GM21390 (cell line): ENCODE measurements at regions not wholly inside any gene's neighbourhood (a gene's known extent, or its start where the extent isn't known, plus 50 kb on each side); places are given as distances from the start of the nearest gene placed in this dataset.
"Not testable (repeated sequence)": the region's sequence is repeated elsewhere in the genome, so short reads cannot be mapped to it uniquely, and the experiment has no call there.

Experiments used
- ATAC-seq: cut with Tn5 transposase; IDR thresholded peaks from one replicate; pipeline ENCODE4 v1.9.1; 2021; ENCODE audit not compliant: unreplicated experiment

DNA sequence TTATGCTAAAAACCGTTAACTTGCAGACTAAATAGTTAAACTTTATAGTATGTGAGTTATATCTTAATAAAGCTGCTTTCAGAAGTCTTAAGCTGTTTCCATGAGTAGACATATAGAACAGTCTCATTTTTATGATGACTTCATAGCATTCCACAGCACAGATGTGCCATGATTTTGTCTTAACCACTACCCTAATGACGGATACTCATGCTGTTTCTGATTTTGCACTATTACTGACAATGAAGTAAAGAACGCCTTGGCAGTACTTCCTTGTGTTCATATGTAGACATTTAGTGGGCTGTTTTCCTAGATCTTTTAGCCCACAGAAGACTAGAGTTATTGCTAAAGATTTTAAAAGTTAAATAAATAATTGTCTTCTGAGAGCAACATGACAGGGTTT lies 175.6 kb upstream of the RAB6C start:
- no peak for ATAC-seq

DNA sequence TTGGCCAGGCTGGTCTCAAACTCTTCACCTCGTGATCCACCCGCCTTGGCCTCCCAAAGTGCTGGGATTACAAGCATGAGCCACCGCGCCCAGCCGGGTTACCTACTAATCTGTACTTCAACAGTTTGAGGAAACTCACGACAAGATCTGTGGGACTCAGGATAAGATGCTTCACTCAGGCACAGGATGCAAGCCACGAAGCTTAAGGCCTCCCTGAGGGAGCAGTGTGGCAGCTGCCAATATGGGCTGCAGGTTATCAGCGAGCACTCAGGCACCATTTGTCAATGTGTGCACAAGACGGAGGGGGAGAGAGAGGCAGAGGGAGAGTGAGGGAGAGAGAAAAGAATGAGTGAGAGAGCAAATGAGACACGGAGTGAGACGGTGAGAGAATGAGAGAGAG lies 173.6 kb upstream of the RAB6C start:
- no peak for ATAC-seq

DNA sequence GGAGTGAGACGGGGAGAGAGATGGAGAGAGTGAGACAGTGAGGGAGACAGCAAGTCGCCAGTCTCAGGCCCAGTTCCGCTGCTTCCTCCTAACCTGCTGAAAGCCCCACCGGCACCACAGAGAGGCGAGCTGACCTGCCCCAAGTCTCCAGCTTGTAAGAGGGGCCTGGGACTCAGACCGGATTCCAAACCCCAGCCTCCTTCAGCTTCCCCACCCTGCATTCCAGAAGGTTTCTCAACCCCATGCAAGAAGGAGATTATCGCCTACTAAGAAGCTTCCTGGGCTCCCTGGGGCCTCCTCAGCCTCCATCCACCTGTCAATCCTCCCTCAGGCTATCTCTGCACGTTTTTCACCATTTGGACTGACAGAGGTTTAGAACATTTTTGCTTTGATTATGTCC lies 173.1 kb upstream of the RAB6C start:
- ATAC-seq: no peak

DNA sequence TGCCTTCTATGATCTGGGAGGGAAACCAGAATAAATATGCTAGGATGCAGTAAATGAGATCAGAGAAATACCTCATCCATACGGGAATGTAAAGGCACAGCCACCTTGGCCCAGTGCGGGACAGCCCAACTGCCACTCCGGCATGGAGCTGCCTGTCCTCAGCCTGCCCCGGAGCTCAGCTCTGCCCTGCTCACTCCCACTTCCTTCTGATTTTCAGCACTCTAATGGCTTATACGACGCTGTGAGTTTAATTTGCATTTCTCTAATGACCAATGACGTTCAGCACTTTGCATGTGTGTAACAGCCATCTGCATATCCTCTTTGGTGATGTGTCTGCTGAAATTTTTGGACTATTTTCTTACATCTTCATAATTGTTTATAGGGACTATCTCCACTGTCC lies 172.5 kb upstream of the RAB6C start:
- no peak for ATAC-seq

DNA sequence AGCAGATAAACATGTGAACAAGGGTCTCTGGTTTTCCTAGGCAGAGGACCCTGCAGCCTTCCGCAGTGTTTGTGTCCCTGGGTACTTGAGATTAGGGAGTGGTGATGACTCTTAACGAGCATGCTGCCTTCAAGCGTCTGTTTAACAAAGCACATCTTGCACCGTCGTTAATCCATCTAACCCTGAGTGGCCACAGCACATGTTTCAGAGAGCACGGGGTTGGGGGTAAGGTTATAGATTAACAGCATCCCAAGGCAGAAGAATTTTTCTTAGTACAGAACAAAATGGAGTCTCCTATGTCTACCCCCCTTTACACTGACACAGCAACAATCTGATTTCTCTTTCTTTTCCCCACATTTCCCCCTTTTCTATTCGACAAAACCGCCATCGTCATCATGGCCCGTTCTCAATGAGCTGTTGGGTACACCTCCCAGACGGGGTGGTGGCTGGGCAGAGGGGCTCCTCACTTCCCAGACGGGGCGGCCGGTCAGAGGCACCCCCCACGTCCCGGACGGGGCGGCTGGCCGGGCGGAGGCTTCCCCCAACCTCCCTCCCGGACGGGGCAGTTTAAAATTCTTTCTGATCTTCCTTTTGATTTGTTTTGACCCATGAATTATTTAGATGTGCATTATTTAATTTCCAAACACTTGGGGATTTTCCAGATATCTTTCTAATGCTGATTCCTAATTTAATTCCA lies 171.7 kb upstream of the RAB6C start:
- not testable (repeated sequence) for ATAC-seq

DNA sequence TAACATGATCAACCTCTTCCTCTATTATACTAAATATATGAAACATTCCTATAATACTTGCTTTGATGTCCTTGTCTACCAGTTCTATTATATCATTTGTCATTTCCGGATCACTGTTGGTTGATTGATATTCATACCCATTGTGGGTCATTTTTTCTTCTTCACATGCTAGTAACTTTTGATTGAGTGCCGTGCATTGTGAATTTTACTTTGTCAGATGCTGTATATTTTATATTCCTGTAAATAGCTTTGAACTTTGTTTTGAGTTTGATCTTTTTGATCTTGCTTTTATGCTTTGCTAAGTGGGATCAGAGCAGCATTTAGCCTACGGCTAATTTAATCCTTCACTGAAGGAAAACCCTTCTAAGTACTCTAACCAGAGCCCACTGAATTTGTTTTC lies 168.9 kb upstream of the RAB6C start:
- ATAC-seq: no peak

DNA sequence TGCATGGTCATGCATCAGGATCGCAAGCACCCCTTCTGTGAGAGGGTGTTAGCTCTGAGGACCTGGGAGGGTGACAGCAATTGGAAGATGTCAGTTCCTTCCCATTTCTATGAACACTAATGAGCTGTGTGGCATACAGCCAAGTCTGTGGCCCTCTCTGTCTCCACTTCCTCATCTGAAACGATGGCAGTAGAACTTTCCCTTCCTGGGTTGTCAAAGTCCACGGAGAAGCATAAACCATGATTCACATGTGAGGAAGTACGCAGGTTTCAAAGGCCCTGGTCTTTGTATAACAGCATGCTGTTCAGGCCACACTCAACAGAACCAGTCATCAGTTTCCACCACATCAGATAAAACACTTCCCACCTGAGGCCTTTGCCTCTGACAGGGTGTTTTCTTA lies 167.4 kb upstream of the RAB6C start:
- peak; percentile 84 for ATAC-seq

DNA sequence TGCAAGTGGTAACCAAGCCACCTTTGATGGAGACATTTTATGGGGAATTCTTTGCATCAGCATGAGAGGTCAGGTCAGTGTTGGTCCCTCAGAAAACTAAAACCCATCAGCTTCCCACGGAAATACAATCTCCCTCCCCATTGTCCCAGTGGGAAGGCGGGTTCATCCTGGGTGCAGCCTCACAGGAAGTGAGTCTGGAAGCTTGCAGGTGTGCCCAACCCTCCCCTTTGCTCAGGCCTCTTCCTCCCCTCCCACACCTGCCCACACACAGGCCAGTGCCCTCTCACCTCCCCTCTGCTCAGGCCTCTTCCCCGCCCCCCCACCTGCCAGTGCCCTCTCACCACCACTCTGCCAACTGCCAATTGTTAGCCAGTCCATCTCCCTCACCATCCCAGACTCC lies 166.8 kb upstream of the RAB6C start:
- no peak for ATAC-seq

DNA sequence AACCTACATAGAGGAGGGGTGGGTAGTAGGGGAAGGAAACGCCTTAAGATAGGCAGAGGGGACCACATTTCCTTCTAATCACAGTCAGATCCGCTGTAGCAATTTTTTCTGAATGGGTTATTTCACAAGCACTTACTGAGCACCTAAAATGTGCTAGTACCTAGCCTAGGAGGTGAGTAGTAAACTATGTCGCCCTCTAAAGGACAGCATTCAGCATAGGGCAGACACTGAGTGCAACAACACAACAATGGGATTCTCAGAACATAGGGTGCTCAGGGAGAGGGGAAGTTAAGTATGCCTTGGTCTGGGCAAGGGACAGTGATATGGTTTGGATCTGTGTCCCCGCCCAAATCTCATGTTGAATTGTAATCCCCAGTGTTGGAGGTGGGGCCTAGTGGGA lies 166.1 kb upstream of the RAB6C start:
- no peak for ATAC-seq

DNA sequence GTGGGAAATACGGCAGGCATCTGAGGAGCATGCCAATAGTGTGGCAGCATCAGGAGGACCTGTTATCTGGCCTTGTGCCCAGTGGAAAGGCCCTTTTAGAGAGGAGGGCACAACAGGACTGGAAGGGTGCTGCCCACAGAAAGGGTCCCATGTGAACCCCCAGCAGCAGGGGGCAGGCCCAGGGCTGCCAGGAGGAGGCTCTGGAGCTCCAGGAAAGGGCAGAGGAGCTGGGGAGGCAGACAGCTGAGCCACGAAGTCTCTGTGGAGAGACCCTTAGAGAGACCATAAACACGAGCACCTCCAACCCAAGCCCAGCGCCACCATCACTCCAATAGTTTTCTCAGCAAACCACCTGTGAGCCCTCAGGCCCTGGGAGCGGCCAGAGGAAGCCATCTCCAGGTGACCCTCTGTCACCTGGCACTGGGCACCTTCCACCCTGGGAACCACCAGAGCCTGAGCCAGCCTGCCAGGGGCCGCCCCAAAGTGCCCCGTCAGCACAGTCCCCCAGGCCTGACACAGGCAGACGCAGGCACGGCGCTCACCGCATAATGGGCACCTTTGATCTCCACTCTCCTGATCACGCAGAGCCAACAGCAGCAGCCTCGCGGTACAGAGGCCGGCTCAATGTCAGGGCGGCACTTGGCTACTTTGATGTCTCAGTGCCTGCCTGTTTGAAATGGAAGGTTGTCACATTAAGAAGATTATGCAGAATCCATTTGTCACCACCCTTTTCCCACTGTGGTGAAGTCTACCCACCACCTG lies 162.5 kb upstream of the RAB6C start:
- no peak for ATAC-seq

DNA sequence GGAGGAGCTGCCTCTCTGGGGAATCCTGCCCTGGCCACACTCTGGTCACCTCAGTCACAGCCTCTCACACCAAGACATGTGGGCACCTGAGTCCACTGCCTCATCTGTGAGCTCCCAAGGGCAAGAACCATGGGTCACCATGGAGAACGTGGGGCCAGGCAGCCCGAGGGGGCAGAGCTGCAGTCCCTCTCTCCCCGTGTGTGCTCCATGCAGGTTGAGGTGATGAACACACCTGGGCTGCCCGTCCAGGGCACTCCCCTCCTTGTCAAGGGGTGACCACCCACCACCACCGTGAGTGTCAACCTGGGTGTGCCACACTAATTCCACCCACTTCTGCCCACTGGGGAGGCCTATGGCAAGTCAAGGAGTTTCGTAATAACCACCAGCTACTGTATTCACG lies 159.6 kb upstream of the RAB6C start:
- no peak for ATAC-seq

DNA sequence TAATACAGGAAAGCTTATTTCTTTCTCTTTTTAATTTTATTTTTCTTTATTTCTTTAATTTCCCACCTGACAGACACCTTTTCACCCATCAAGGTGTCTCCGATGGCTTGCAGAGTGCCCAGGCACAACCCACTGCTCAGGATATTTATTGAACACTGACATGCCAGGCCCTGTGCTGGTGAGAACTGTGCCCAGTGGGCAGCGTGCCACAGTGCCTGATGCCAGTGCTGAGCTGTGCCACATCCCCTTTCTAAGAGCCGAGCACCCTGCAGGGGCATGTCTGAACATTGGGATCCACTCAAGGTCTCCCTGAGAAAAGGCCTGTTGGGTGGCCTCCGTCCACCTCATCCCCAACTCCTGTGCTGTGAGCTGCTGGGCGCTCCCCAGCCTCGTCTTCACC lies 158.6 kb upstream of the RAB6C start:
- no peak for ATAC-seq

DNA sequence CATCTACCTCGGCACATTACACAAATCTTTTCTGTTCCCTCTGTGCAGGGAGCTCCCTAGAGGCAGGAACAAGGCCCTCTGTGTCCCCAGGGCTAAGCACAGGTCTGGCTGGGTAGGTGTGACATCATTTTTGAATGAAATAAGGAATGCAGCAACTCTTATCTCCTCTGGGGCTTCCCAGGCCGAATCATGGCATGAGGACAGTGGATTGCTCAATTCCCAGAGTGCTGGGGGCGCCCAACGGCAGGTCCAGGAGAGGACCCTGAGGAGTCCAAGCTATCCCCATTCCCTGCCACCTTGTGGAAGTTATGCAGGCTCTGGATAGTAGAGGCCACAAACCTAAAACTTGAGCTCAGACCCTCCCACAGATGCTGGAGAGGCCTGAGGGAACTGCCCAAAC lies 158.0 kb upstream of the RAB6C start:
- no peak for ATAC-seq

DNA sequence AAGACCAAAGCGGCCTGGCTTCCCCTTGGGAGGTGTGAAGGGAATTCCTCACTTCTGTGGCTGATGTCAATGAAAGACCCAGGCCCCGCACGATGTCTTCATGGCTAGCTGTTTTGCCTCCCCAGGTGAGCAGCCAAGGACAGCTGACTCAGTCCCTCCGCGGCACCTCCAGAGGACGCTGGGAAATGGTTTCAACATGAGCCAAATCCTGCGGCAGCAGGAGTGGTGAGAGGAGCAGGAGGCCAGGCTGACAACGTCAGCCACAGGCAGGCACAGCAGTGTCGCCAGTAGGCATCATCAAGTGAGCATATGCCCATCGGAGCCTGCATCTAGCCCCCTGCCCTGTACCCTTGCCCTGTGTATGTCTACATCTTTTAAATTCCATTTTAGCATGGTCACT lies 156.4 kb upstream of the RAB6C start:
- ATAC-seq: no peak

DNA sequence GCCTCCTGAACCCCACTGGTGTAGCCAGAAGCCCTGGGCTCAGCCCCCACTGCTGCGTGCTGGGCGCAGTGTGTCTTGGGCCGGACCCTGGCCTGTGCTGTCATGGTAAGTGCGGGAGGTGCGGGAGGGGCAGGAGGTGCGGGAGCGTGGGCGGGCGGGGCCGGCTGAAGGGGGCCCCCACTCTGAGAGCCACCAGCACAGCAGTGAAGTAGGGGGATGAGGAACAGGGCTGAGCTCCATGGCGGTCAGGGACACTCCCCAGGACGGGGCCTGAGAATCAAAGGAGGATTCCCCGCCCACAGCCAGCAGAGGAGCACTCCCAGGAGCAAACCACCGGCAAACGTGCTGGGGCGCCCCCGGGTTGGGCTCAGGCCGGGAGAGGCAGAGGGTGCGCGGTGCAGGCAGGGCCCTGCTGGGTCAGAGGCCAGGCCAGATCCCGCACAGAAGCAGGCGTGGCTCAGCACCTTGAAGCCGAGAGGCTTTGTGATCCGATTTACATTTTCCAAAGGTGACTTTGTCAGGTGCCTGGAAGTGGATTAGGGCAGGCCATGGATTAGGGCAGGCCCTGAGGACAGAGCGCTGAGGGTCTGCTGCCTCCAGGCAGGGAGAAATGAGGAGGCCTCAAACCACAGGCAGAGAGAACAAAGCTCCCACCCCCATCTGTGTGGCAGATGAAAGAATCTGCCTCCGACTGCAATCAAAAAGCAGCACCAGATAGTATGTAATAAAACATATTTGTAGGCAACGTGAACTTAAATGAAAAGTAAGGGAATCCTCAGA lies 152.0 kb upstream of the RAB6C start:
- no peak for ATAC-seq

DNA sequence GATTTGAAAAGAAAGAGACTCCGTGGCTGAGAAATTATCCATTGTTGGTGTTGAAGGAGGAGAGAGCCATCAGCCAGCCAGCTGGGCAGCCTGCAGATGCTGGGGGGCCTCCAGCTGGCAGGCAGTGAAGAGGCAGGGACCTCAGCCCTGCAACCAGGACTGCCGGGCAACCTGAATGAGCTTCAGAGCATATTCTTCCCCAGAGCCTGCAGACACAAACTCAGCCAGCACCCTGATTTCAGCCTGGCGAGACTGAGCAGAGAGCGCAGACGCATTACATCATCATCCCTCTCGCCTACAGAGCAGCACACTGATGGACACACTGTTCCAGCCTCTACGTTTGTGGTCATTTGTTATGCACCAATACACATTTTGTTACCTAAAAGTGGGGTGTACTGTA lies 150.7 kb upstream of the RAB6C start:
- ATAC-seq: no peak

DNA sequence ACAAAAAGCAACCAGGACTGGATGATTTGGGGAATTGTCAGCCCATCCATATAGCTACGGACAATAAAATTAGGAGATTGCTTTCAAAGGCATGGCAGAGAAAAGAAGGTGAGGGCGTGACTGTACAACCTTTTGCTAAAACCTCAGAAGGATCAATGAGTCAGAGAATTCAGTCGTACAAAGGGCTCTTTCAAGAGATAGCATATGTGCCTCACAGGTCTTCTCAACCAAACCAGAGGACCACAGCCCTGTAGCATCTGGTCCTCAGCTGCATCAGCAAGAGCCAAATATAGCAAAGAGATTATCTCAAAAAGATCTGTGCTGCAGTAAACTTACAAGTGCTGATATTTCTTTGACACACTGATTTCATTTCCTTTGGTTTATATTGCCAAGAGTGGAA lies 149.9 kb upstream of the RAB6C start:
- no peak for ATAC-seq

DNA sequence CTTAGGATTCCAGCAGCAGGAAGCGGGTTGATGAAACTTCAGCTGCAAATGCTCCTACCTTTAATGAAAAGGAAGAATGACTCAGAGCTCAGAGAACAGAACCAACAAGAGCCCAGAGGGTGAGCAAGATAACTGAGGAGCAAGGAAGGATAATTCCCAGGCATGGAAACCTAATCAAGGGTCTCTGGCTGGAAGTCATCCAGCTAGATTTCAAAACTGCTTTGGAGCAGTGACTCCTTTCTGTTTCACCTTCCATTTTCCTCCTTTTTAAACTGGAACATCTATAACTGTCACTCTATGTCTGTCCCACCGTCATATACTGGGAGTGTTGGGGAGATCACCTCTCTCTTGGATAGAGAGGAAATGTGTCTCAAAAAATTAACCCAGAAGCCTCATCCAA lies 148.4 kb upstream of the RAB6C start:
- no peak for ATAC-seq

DNA sequence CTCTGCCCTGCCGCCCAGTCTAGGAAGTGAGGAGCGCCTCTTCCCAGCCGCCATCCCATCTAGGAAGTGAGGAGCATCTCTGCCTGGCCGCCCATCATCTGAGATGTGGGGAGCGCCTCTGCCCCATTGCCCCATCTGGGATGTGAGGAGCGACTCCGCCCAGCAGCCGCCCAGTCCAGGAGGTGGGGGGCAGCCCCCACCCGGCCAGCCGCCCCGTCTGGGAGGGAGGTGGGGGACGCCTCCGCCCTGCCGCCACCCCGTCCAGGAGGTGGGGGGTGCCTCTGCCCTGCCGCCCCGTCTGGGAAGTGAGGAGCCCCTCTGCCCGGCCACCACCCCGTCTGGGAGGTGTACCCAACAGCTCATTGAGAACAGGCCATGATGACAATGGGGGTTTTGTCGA lies 146.0 kb upstream of the RAB6C start:
- ATAC-seq: not testable (repeated sequence)

DNA sequence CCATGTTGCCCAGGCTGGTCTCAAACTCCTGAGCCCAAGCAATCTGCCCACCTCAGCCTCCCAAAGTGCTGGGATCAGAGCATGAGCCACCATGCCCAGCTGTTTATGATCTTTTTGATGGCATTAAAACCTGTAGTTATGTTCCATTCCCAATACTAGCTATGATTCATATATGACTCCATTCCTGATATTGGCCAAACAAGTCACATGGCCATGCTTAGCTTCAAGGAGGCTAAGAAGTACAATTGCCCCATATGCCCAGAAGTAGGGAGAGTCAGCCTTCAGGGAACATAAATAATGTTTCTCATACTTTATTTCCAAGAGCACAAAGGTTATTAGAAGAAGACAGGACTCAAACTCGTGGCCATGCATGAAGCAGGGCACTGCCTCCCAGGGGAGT lies 132.4 kb upstream of the RAB6C start:
- no peak for ATAC-seq

DNA sequence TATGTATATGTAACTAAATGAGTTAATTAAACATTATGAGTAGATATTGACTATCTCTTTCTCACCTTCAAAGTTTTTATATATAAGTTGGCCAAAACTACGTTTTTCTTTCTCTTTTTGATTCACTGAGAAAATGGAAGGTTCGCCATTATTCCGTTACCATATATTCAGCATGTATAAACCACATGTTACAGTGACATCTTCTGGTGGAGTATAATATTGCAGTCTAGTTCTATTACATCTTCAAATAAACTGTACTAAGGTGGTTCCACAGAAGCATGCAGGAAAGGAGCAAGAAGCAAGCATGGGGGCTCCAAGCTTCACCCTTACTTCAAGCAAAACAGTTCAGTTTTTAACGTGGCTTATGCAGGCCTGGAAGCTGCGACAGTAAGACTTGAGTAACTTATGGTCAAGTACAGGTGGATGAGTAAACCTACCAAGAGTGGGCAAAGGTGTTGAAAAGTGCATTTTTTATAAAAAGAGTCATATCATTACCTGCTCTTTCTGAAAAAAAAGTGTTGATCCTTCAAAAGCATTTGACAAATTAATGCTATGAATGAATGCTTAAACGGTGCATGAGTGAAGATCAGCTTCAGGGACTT lies 129.8 kb upstream of the RAB6C start:
- ATAC-seq: peak; percentile 89

DNA sequence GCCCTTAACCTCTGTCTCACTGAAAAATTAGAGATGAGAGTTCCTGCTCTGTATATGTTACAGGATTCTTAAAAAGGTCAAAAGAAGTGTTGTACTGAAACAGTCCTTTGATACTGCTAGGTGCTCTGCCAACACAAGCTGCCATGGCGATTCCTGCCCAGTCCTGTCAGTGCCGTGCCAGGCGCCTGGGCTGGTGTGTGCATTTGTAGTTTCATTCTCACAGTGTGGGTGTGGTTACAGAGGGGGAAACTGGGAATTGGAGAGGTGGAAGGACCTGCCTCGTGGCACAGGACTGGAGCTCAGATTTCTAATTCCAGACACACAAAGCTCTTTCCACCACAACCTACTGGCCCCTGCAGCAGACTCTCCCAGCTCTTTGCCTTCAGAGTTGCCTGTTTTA lies 122.3 kb upstream of the RAB6C start:
- no peak for ATAC-seq
